Fibroblast of peridontal ligament (primary cell): ENCODE measurements at regions not wholly inside any gene's neighbourhood (a gene's known extent, or its start where the extent isn't known, plus 50 kb on each side); places are given as distances from the start of the nearest gene placed in this dataset.

Experiments used
- DNase-seq: peaks from one replicate; pipeline ENCODE4 v3.0.0-alpha.2; 2010; ENCODE audit errors: extremely low read depth

DNA sequence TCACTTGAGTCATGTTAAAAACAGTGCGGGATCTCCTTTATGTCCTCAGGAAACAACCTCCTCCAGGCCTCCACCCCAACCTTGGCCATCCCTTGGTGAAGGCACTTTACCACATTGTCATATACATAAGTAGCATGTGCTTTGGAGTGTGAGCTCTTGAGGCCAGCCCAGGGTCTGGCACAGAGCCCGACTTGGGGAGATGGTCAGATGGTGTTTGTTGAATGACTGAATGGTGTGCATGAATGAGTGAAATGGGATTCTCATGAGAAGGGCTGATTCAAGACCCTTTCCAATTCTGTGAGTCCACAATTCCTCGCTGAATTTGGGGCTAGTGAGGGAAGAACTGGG lies 52.9 kb upstream of the DLK1 start:
- no peak for DNase-seq

DNA sequence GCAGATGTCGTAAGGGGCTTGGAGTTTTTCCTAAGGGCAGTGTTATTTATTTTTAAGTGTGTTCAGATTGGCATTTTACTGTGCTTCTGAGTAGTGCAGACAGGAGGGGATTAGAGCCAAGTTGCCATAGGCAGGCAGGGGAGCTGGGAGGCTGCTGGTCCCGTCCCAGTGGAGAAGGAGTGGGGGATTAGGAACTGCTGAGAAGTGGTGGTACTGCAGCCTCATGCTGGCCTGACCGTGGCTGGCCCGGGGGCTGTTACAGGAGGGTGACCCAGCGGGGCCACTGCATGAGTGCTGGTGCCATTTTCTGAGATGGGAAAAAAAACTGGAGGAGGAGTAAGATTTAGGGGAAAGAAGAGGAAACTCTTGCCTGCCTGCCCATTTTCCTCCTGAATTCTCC lies 52.3 kb upstream of the DLK1 start:
- no peak for DNase-seq

DNA sequence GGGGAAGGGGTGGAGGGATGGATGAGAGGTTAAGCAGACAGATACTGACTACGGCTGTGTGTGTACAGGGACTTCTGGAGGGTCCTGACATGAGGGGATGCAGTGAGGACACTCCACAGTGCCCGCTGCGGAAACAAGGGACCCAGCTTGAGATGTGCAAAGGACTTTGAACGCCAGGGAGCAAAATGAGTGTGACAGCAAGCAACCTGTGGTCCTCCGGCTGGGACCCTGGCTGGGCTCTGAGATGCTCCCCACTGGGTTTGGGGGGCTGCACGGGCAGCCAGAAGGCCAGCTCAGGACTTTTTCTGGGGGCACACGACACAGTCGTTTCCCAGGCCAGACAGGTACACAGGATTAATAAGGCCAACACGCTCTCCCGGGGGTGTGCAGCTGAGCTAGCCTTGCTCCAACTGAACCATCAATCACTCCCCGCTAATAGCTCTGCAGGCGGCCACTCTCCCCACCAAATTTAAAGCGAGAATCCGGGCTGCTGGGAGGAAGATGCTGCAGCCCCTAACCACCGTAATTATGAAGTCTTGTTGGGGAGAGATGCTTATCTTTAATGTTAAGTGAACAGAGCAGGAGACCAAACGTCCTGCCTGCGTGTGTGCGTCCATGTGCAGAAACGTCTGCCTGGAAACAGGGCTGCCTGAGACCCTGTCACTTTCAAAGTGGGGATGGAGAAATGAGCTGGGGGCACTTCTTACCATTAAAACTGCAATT lies 51.6 kb upstream of the DLK1 start:
- no peak for DNase-seq

GRCh38 chr14:100675699-100676684 lies 50.7 kb upstream of the DLK1 start:
- no peak for DNase-seq
